Neural progenitor cell (in vitro differentiated cells): ENCODE measurements at regions not wholly inside any gene's neighbourhood (a gene's known extent, or its start where the extent isn't known, plus 50 kb on each side); places are given as distances from the start of the nearest gene placed in this dataset.

Experiments
- EZH2 ChIP-seq: fragments of 200-600 bp; sonication (generic); IDR thresholded peaks from 2 replicates; pipeline ENCODE4 v1.6.1; 2017; ENCODE audit warnings: antibody characterized with exemption, mild to moderate bottlenecking, moderate library complexity
- TF ChIP-seq, protein P1 (sequence below): fragments of 200-600 bp; sonication (generic); IDR thresholded peaks from 2 replicates; pipeline ENCODE4 v1.5.1; 2017; ENCODE audit warnings: antibody characterized with exemption, mild to moderate bottlenecking

GRCh38 chr5:135706474-135706873, 127.7 kb upstream of the CXCL14 start:
- TF ChIP-seq, protein P1, sequence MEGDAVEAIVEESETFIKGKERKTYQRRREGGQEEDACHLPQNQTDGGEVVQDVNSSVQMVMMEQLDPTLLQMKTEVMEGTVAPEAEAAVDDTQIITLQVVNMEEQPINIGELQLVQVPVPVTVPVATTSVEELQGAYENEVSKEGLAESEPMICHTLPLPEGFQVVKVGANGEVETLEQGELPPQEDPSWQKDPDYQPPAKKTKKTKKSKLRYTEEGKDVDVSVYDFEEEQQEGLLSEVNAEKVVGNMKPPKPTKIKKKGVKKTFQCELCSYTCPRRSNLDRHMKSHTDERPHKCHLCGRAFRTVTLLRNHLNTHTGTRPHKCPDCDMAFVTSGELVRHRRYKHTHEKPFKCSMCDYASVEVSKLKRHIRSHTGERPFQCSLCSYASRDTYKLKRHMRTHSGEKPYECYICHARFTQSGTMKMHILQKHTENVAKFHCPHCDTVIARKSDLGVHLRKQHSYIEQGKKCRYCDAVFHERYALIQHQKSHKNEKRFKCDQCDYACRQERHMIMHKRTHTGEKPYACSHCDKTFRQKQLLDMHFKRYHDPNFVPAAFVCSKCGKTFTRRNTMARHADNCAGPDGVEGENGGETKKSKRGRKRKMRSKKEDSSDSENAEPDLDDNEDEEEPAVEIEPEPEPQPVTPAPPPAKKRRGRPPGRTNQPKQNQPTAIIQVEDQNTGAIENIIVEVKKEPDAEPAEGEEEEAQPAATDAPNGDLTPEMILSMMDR, result no peak
- no peak for TF ChIP-seq EZH2
